ENCODE measurements at regions not wholly inside any gene's neighbourhood (a gene's known extent, or its start where the extent isn't known, plus 50 kb on each side); places are given as distances from the start of the nearest gene placed in this dataset.
"Not testable (repeated sequence)": the region's sequence is repeated elsewhere in the genome, so short reads cannot be mapped to it uniquely, and the experiment has no call there.

DNA sequence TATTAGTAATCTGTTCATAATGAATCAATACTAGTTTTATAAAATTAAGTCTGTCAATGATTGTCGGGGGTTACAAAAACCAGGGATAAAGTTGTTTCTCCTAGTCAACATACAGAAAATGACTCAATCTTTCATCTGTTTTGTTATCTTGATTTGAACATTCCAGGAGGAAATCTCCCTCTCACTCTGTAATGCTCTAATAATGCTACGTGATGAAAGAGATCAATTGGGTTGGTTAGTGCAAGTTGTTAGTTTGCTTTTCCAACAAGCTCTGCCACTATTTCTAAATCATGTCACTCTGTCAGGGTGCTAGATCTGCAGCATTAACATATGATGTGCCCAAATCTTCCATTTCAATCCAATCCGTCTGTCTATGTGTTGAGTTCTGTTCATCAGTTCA lies 379.5 kb upstream of the GJE1 start:
- POLR2A ChIA-PET (ENCODE audit: low non-redundant PET), result no interaction called here
- H3K27ac ChIP-seq (ENCODE audit: low read depth, low read length, poor library complexity, severe bottlenecking), result no peak overlapping the region
- BruUV-seq (replicated peaks), result no TSS peak
- no peak overlapping the region for H3K4me3 ChIP-seq (ENCODE audit: low read depth, low read length, poor library complexity, severe bottlenecking)
- no peaks in the 10 kb centered on the region for H3K36me3 ChIP-seq (ENCODE audit: insufficient read depth, low read length, poor library complexity, severe bottlenecking)
- no peak for DNase-seq (ENCODE audit: low spot score)
- no peaks in the 10 kb centered on the region for H3K9me3 ChIP-seq (ENCODE audit: low read depth, low read length, poor library complexity, severe bottlenecking)
- H3K4me1 ChIP-seq (ENCODE audit: insufficient read depth, low read length, poor library complexity, severe bottlenecking), result no peaks in the 10 kb centered on the region
- CTCF ChIA-PET, result no interaction called here
- no peaks in the 10 kb centered on the region for H3K27me3 ChIP-seq (replicated peaks; ENCODE audit: insufficient read depth, low read depth, low read length, poor library complexity)
- no peak for TF ChIP-seq EZH2 (IDR thresholded peaks at IDR 0.05; ENCODE audit: borderline replicate concordance, low read depth, low read length, poor library complexity, severe bottlenecking)
- TF ChIP-seq, protein P1, sequence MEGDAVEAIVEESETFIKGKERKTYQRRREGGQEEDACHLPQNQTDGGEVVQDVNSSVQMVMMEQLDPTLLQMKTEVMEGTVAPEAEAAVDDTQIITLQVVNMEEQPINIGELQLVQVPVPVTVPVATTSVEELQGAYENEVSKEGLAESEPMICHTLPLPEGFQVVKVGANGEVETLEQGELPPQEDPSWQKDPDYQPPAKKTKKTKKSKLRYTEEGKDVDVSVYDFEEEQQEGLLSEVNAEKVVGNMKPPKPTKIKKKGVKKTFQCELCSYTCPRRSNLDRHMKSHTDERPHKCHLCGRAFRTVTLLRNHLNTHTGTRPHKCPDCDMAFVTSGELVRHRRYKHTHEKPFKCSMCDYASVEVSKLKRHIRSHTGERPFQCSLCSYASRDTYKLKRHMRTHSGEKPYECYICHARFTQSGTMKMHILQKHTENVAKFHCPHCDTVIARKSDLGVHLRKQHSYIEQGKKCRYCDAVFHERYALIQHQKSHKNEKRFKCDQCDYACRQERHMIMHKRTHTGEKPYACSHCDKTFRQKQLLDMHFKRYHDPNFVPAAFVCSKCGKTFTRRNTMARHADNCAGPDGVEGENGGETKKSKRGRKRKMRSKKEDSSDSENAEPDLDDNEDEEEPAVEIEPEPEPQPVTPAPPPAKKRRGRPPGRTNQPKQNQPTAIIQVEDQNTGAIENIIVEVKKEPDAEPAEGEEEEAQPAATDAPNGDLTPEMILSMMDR (conservative IDR thresholded peaks at IDR 0.05; ENCODE audit: low read depth, low read length), result no peak
- intact Hi-C loops (cut with micrococcal nuclease; ENCODE audit: unreplicated experiment), result no loop called here

DNA sequence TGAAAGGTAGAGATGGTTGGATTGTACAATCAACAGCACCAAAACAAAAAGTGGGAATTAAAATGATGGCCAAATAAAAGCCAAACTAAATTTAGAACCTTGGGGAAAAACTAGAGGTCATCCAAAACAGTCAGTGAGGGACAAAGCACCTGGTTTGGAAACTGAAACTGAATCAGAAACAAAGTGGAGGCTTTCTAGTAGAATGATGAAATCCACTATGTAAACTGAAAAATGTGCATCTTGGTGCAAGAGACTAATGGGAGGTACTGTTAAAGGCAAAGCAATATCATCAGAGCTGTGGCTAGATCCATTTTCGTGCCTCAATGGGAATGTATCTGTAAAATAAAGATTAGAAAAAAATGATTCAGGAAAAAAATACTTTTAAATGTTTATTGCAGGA lies 380.0 kb upstream of the GJE1 start:
- Histone ChIP-seq H3K4me3 (ENCODE audit: low read depth, low read length, poor library complexity, severe bottlenecking) (no peak overlapping the region), H3K27me3 (replicated peaks; ENCODE audit: insufficient read depth, low read depth, low read length, poor library complexity) (no peaks in the 10 kb centered on the region), H3K36me3 (ENCODE audit: insufficient read depth, low read length, poor library complexity, severe bottlenecking) (no peaks in the 10 kb centered on the region), H3K27ac (ENCODE audit: low read depth, low read length, poor library complexity, severe bottlenecking) (no peak overlapping the region), H3K9me3 (ENCODE audit: low read depth, low read length, poor library complexity, severe bottlenecking) (no peaks in the 10 kb centered on the region), H3K4me1 (ENCODE audit: insufficient read depth, low read length, poor library complexity, severe bottlenecking) (no peaks in the 10 kb centered on the region)
- ChIA-PET POLR2A (ENCODE audit: low non-redundant PET) (no interaction called here), CTCF (no interaction called here)
- no TSS peak for BruUV-seq (replicated peaks)
- DNase-seq (ENCODE audit: low spot score), result no peak
- intact Hi-C loops (cut with micrococcal nuclease; ENCODE audit: unreplicated experiment), result no loop called here
- no peak for TF ChIP-seq EZH2 (IDR thresholded peaks at IDR 0.05; ENCODE audit: borderline replicate concordance, low read depth, low read length, poor library complexity, severe bottlenecking)
- TF ChIP-seq, protein P1 (conservative IDR thresholded peaks at IDR 0.05; ENCODE audit: low read depth, low read length), result no peak

DNA sequence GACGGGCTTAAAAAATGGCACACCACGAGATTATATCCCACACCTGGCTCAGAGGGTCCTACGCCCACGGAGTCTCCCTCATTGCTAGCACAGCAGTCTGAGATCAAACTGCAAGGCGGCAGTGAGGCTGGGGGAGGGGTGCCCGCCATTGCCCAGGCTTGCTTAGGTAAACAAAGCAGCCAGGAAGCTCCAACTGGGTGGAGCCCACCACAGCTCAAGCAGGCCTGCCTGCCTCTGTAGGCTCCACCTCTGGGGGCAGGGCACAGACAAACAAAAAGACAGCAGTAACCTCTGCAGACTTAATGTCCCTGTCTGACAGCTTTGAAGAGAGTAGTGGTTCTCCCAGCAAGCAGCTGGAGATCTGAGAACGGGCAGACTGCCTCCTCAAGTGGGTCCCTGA lies 386.4 kb upstream of the GJE1 start:
- H3K9me3 ChIP-seq (ENCODE audit: low read depth, low read length, poor library complexity, severe bottlenecking); H3K27ac ChIP-seq (ENCODE audit: low read depth, low read length, poor library complexity, severe bottlenecking); H3K4me1 ChIP-seq (ENCODE audit: insufficient read depth, low read length, poor library complexity, severe bottlenecking); intact Hi-C loops (cut with micrococcal nuclease; ENCODE audit: unreplicated experiment); CTCF ChIA-PET; H3K36me3 ChIP-seq (ENCODE audit: insufficient read depth, low read length, poor library complexity, severe bottlenecking); POLR2A ChIA-PET (ENCODE audit: low non-redundant PET); BruUV-seq (replicated peaks); DNase-seq (ENCODE audit: low spot score); H3K4me3 ChIP-seq (ENCODE audit: low read depth, low read length, poor library complexity, severe bottlenecking); H3K27me3 ChIP-seq (replicated peaks; ENCODE audit: insufficient read depth, low read depth, low read length, poor library complexity): not testable (repeated sequence)

DNA sequence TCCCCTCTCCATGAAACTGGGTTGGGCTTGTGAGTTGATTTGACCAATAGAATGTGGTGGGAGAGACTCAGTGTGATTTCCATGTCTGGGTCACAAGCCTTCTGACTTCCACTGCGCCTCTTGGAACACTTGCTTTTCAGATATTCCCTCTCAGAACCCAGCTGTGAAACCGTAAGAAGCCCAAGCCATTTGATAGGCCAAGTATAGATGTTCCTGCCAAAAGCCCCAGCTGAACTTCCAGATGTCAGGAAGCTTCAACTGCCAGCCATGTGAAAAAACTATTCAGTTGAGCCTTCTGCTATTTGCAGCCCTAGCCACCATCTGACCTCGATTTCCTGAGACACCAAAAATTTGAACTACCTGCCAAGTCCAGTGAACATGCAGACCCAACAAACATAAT lies 387.8 kb upstream of the GJE1 start:
- DNase-seq (ENCODE audit: low spot score), result no peak
- Histone ChIP-seq H3K4me1 (ENCODE audit: insufficient read depth, low read length, poor library complexity, severe bottlenecking) (no peaks in the 10 kb centered on the region), H3K27me3 (replicated peaks; ENCODE audit: insufficient read depth, low read depth, low read length, poor library complexity) (no peaks in the 10 kb centered on the region), H3K4me3 (ENCODE audit: low read depth, low read length, poor library complexity, severe bottlenecking) (no peak overlapping the region), H3K27ac (ENCODE audit: low read depth, low read length, poor library complexity, severe bottlenecking) (no peak overlapping the region), H3K9me3 (ENCODE audit: low read depth, low read length, poor library complexity, severe bottlenecking) (no peaks in the 10 kb centered on the region), H3K36me3 (ENCODE audit: insufficient read depth, low read length, poor library complexity, severe bottlenecking) (no peaks in the 10 kb centered on the region)
- TF ChIP-seq, protein P1 (conservative IDR thresholded peaks at IDR 0.05; ENCODE audit: low read depth, low read length), result no peak
- no peak for TF ChIP-seq EZH2 (IDR thresholded peaks at IDR 0.05; ENCODE audit: borderline replicate concordance, low read depth, low read length, poor library complexity, severe bottlenecking)
- POLR2A ChIA-PET (ENCODE audit: low non-redundant PET), result no interaction called here
- intact Hi-C loops (cut with micrococcal nuclease; ENCODE audit: unreplicated experiment), result no loop called here
- CTCF ChIA-PET, result no interaction called here
- no TSS peak for BruUV-seq (replicated peaks)

All from A673 (cell line).